ENCODE measurements at regions not wholly inside any gene's neighbourhood (a gene's known extent, or its start where the extent isn't known, plus 50 kb on each side); places are given as distances from the start of the nearest gene placed in this dataset.

GRCh38 chr11:92384358-92384757 is 159.7 kb downstream of the FAT3 start (continued):
- TF ChIP-seq ZNF615 (CRISPR knock-in tag; IDR thresholded peaks at IDR 0.05; ENCODE audit: borderline replicate concordance) (no peak), ZNF10 (CRISPR knock-in tag; IDR thresholded peaks at IDR 0.05; ENCODE audit: borderline replicate concordance, low read depth) (no peak), ZBTB26 (CRISPR knock-in tag; IDR thresholded peaks at IDR 0.05; ENCODE audit: borderline replicate concordance) (no peak), MED13 (CRISPR knock-in tag; IDR thresholded peaks at IDR 0.05) (no peak), PBX3 (CRISPR knock-in tag; IDR thresholded peaks at IDR 0.05; ENCODE audit: borderline replicate concordance) (no peak), MEF2D (CRISPR knock-in tag; IDR thresholded peaks at IDR 0.05) (no peak), ATAD3A (CRISPR knock-in tag; IDR thresholded peaks at IDR 0.05) (no peak), ZBED4 (CRISPR knock-in tag; IDR thresholded peaks at IDR 0.05; ENCODE audit: borderline replicate concordance) (no peak)
